ENCODE measurements at regions not wholly inside any gene's neighbourhood (a gene's known extent, or its start where the extent isn't known, plus 50 kb on each side); places are given as distances from the start of the nearest gene placed in this dataset.

- Mint-ChIP-seq H3K4me3 (no peak overlapping the region), H3K9me3 (peaks cover 3% of the 10 kb centered on the region), H3K27ac (no peak overlapping the region), H3K4me1 (ENCODE audit: low read depth) (no peaks in the 10 kb centered on the region), H3K36me3 (ENCODE audit: low read depth) (no peaks in the 10 kb centered on the region), H3K27me3 (ENCODE audit: low read depth) (no peaks in the 10 kb centered on the region)
- intact Hi-C loops (cut with micrococcal nuclease) = no loop called here
- no peak for DNase-seq
- CTCF ChIA-PET = no interaction called here
Measured at GRCh38 chr18:42563995-42564394, 551.5 kb downstream of the RIT2 start.

GRCh38 chr18:42564761-42565160 is 550.7 kb downstream of the RIT2 start:
- CTCF ChIA-PET = no interaction called here
- no peaks in the 10 kb centered on the region for H3K4me1 Mint-ChIP-seq (ENCODE audit: low read depth)

DNA sequence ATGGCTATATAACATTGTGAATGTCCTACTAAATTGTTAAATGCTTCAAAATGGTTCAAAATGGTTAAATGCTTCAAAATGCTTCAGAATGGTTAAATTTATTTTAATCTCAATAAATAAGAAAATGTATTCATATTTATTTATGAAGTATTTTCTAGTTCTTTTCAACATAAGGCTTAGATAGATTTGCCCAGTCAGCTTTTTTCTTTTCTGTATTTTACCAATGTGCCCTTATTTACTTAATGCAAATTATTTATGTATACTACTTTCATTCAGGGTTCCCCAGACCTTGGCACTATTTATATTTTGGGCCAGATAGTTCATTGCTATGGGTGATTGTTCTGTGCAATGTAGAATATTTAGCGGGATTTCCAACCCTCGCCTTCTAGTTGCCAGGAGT is 546.7 kb downstream of the RIT2 start:
- H3K9me3 Mint-ChIP-seq = peaks cover 4% of the 10 kb centered on the region
- H3K4me3 Mint-ChIP-seq = no peak overlapping the region
- H3K27ac Mint-ChIP-seq = no peak overlapping the region
- intact Hi-C loops (cut with micrococcal nuclease) = no loop called here
- DNase-seq = no peak
- CTCF ChIA-PET = interaction anchor here (0.7 kb wide), 1 partner anchor 700 kb away, joined by 3 read pairs; no protein-coding TSS in a partner anchor
- no peaks in the 10 kb centered on the region for H3K36me3 Mint-ChIP-seq (ENCODE audit: low read depth)
- H3K27me3 Mint-ChIP-seq (ENCODE audit: low read depth) = no peaks in the 10 kb centered on the region
- no peaks in the 10 kb centered on the region for H3K4me1 Mint-ChIP-seq (ENCODE audit: low read depth)

More at GRCh38 chr18:42564761-42565160, 550.7 kb downstream of the RIT2 start:
- Mint-ChIP-seq H3K27me3 (ENCODE audit: low read depth) (no peaks in the 10 kb centered on the region), H3K27ac (no peak overlapping the region), H3K9me3 (peaks cover 3% of the 10 kb centered on the region), H3K4me3 (no peak overlapping the region), H3K36me3 (ENCODE audit: low read depth) (no peaks in the 10 kb centered on the region)
- intact Hi-C loops (cut with micrococcal nuclease) = no loop called here
- DNase-seq = no peak

- no peak for DNase-seq
- CTCF ChIA-PET = no interaction called here
- no peak overlapping the region for H3K27ac Mint-ChIP-seq
- intact Hi-C loops (cut with micrococcal nuclease) = no loop called here
- H3K27me3 Mint-ChIP-seq (ENCODE audit: low read depth) = no peaks in the 10 kb centered on the region
- no peak overlapping the region for H3K4me3 Mint-ChIP-seq
- H3K9me3 Mint-ChIP-seq = peaks cover 7% of the 10 kb centered on the region
- no peaks in the 10 kb centered on the region for H3K4me1 Mint-ChIP-seq (ENCODE audit: low read depth)
- no peaks in the 10 kb centered on the region for H3K36me3 Mint-ChIP-seq (ENCODE audit: low read depth)
Measured at GRCh38 chr18:42574871-42575270, 540.6 kb downstream of the RIT2 start.

DNA sequence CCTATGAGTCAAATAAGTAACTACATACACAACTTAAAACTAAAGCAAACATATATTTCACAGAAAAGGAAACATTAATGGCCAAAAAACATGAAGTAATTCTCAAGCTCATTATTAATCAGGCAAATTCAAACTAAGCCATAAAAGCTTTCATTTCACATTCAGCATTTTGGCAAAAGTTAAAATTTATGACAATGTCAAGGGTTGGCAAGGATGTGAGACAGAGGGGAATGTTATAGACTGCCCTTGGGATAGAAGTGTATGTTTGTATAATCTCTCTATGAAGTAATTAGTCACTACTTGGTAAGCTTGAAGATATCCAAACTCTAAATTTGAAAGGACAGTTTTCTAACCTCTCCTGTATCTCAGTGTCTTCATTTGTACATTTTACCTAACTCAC is 539.4 kb downstream of the RIT2 start:
- no peaks in the 10 kb centered on the region for H3K27me3 Mint-ChIP-seq (ENCODE audit: low read depth)
- intact Hi-C loops (cut with micrococcal nuclease) = no loop called here
- H3K9me3 Mint-ChIP-seq = peaks cover 8% of the 10 kb centered on the region
- H3K4me1 Mint-ChIP-seq (ENCODE audit: low read depth) = no peaks in the 10 kb centered on the region
- H3K27ac Mint-ChIP-seq = no peak overlapping the region
- no peak overlapping the region for H3K4me3 Mint-ChIP-seq
- CTCF ChIA-PET = interaction anchor here (0.8 kb wide), 1 partner anchor 17 kb away, joined by 3 read pairs; no protein-coding TSS in a partner anchor
- no peaks in the 10 kb centered on the region for H3K36me3 Mint-ChIP-seq (ENCODE audit: low read depth)
- no peak for DNase-seq

DNA sequence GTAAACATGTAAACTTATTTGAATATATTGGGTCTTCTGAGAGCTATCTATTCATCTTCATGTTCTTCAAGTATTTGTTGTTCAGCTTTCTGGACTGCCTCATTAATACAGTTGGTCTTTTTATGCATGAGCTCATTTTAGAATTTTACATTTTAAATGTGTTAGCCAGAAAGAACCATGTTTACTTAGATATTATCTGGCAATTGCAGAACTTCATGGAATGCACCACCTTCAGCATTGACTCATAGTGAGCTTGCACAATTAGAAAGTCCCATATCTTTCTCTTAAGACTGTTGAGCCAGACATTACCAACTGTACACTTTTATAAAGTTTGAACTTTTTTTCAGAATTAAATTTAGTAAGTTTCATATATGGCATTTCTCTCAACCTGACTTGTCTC is 536.7 kb downstream of the RIT2 start:
- H3K4me3 Mint-ChIP-seq = no peak overlapping the region
- no peaks in the 10 kb centered on the region for H3K4me1 Mint-ChIP-seq (ENCODE audit: low read depth)
- H3K9me3 Mint-ChIP-seq = peaks cover 6% of the 10 kb centered on the region
- intact Hi-C loops (cut with micrococcal nuclease) = no loop called here
- DNase-seq = no peak
- CTCF ChIA-PET = interaction anchor here (0.6 kb wide), 1 partner anchor 785 kb away, joined by 3 read pairs; no protein-coding TSS in a partner anchor
- H3K27me3 Mint-ChIP-seq (ENCODE audit: low read depth) = no peaks in the 10 kb centered on the region
- no peak overlapping the region for H3K27ac Mint-ChIP-seq
- no peaks in the 10 kb centered on the region for H3K36me3 Mint-ChIP-seq (ENCODE audit: low read depth)

- peaks cover 8% of the 10 kb centered on the region for H3K9me3 Mint-ChIP-seq
- no peaks in the 10 kb centered on the region for H3K4me1 Mint-ChIP-seq (ENCODE audit: low read depth)
- no peaks in the 10 kb centered on the region for H3K36me3 Mint-ChIP-seq (ENCODE audit: low read depth)
- no peak overlapping the region for H3K4me3 Mint-ChIP-seq
- no peak overlapping the region for H3K27ac Mint-ChIP-seq
- H3K27me3 Mint-ChIP-seq (ENCODE audit: low read depth) = no peaks in the 10 kb centered on the region
- CTCF ChIA-PET = no interaction called here
- DNase-seq = no peak
- intact Hi-C loops (cut with micrococcal nuclease) = no loop called here
Measured at GRCh38 chr18:42582266-42582665, 533.2 kb downstream of the RIT2 start.

GRCh38 chr18:42583283-42583731 is 532.2 kb downstream of the RIT2 start:
- Mint-ChIP-seq H3K9me3 (peaks cover 12% of the 10 kb centered on the region), H3K36me3 (ENCODE audit: low read depth) (no peaks in the 10 kb centered on the region)
- DNase-seq = no peak

GRCh38 chr18:42586601-42587000 is 528.9 kb downstream of the RIT2 start:
- H3K4me1 Mint-ChIP-seq (ENCODE audit: low read depth) = no peaks in the 10 kb centered on the region
- CTCF ChIA-PET = no interaction called here
- H3K36me3 Mint-ChIP-seq (ENCODE audit: low read depth) = no peaks in the 10 kb centered on the region

More at GRCh38 chr18:42583283-42583731, 532.2 kb downstream of the RIT2 start:
- no peaks in the 10 kb centered on the region for H3K4me1 Mint-ChIP-seq (ENCODE audit: low read depth)
- intact Hi-C loops (cut with micrococcal nuclease) = no loop called here
- no peaks in the 10 kb centered on the region for H3K27me3 Mint-ChIP-seq (ENCODE audit: low read depth)
- H3K27ac Mint-ChIP-seq = no peak overlapping the region
- CTCF ChIA-PET = interaction anchor here (0.6 kb wide), 1 partner anchor 103 kb away, joined by 4 read pairs; no protein-coding TSS in a partner anchor
- H3K4me3 Mint-ChIP-seq = no peak overlapping the region

GRCh38 chr18:42588786-42589185 is 526.7 kb downstream of the RIT2 start:
- intact Hi-C loops (cut with micrococcal nuclease) = no loop called here
- CTCF ChIA-PET = no interaction called here

More at GRCh38 chr18:42586601-42587000, 528.9 kb downstream of the RIT2 start:
- DNase-seq = no peak
- intact Hi-C loops (cut with micrococcal nuclease) = no loop called here
- peaks cover 21% of the 10 kb centered on the region for H3K9me3 Mint-ChIP-seq
- no peaks in the 10 kb centered on the region for H3K27me3 Mint-ChIP-seq (ENCODE audit: low read depth)
- no peak overlapping the region for H3K4me3 Mint-ChIP-seq
- no peak overlapping the region for H3K27ac Mint-ChIP-seq

GRCh38 chr18:42604820-42605219 is 510.7 kb downstream of the RIT2 start:
- no peak overlapping the region for H3K4me3 Mint-ChIP-seq
- no peaks in the 10 kb centered on the region for H3K27me3 Mint-ChIP-seq (ENCODE audit: low read depth)
- no peaks in the 10 kb centered on the region for H3K9me3 Mint-ChIP-seq
- no peak overlapping the region for H3K27ac Mint-ChIP-seq
- H3K36me3 Mint-ChIP-seq (ENCODE audit: low read depth) = no peaks in the 10 kb centered on the region
- DNase-seq = no peak
- intact Hi-C loops (cut with micrococcal nuclease) = no loop called here
- no peaks in the 10 kb centered on the region for H3K4me1 Mint-ChIP-seq (ENCODE audit: low read depth)
- CTCF ChIA-PET = no interaction called here

More at GRCh38 chr18:42588786-42589185, 526.7 kb downstream of the RIT2 start:
- DNase-seq = no peak
- H3K4me3 Mint-ChIP-seq = no peak overlapping the region
- peaks cover 21% of the 10 kb centered on the region for H3K9me3 Mint-ChIP-seq
- no peaks in the 10 kb centered on the region for H3K27me3 Mint-ChIP-seq (ENCODE audit: low read depth)
- H3K4me1 Mint-ChIP-seq (ENCODE audit: low read depth) = no peaks in the 10 kb centered on the region
- no peak overlapping the region for H3K27ac Mint-ChIP-seq
- H3K36me3 Mint-ChIP-seq (ENCODE audit: low read depth) = no peaks in the 10 kb centered on the region

DNA sequence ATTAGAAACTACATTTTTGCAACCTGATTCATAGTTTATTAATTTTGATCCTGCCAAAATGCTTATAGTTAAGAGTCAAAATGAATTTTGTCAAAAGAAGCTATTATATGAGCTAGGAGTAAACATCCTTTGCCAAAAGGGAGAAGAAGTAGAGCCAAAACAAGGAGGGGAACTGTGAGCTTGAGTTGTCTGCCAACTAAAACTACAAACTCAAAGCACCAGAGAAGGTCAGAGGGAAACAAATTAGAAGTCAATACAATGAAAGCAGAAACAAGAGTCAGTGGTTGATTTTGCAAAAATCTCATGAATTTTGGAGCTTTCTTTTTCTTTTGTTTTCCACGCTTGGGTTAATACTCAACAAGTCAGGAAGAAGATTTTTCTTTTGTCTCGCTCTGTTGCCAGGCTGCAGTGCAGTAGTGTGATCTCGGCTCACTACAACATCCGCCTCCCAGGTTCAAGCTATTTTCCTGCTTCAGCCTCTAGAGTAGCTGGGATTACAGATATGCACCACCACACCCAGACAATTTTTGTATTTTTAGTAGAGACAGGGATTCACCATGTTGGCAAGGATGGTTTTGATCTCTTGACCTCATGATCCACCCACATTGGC is 508.5 kb downstream of the RIT2 start:
- DNase-seq = no peak
- intact Hi-C loops (cut with micrococcal nuclease) = no loop called here
- CTCF ChIA-PET = no interaction called here
- no peaks in the 10 kb centered on the region for H3K27me3 Mint-ChIP-seq (ENCODE audit: low read depth)
- H3K36me3 Mint-ChIP-seq (ENCODE audit: low read depth) = no peaks in the 10 kb centered on the region
- H3K27ac Mint-ChIP-seq = no peak overlapping the region
- no peaks in the 10 kb centered on the region for H3K9me3 Mint-ChIP-seq
- no peak overlapping the region for H3K4me3 Mint-ChIP-seq
- H3K4me1 Mint-ChIP-seq (ENCODE audit: low read depth) = no peaks in the 10 kb centered on the region

DNA sequence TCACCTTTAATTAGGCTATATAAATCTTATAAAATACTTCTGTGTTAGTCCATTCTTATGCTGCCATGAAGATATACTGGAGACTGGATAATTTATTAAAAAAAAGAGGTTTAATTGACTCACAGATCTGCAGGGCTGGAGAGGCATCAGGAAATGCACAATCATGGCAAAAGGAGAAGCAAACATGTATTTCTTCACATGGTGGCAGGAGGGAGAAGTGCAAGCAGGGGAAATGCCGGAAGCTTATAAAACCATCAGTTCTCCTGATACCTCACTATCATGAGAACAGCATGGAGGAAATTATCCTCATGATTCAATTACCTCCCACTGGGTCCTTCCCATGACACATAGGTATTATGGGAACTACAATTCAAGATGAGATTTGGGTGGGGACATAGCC is 504.4 kb downstream of the RIT2 start:
- H3K9me3 Mint-ChIP-seq = peaks cover 3% of the 10 kb centered on the region
- no peaks in the 10 kb centered on the region for H3K36me3 Mint-ChIP-seq (ENCODE audit: low read depth)
- H3K4me1 Mint-ChIP-seq (ENCODE audit: low read depth) = no peaks in the 10 kb centered on the region
- no peak for DNase-seq
- H3K27ac Mint-ChIP-seq = no peak overlapping the region
- H3K27me3 Mint-ChIP-seq (ENCODE audit: low read depth) = no peaks in the 10 kb centered on the region
- no peak overlapping the region for H3K4me3 Mint-ChIP-seq
- CTCF ChIA-PET = no interaction called here
- intact Hi-C loops (cut with micrococcal nuclease) = no loop called here

All from activated naive CD4-positive, alpha-beta T cell treated with anti-CD3 and anti-CD28 coated beads for 36 hours (primary cell).